ENCODE measurements at regions not wholly inside any gene's neighbourhood (a gene's known extent, or its start where the extent isn't known, plus 50 kb on each side); places are given as distances from the start of the nearest gene placed in this dataset.
"Not testable (repeated sequence)": the region's sequence is repeated elsewhere in the genome, so short reads cannot be mapped to it uniquely, and the experiment has no call there.

- CTCF ChIA-PET: interaction anchor here (0.8 to 2.1 kb wide), 2 partner anchors 67 to 77 kb away, joined by 3 to 11 read pairs; partner anchors contain the start of gene MZT2A
- POLR2A ChIA-PET: no interaction called here
Measured at GRCh38 chr2:131425231-131425941, 50.5 kb upstream of the TUBA3D start.

DNA sequence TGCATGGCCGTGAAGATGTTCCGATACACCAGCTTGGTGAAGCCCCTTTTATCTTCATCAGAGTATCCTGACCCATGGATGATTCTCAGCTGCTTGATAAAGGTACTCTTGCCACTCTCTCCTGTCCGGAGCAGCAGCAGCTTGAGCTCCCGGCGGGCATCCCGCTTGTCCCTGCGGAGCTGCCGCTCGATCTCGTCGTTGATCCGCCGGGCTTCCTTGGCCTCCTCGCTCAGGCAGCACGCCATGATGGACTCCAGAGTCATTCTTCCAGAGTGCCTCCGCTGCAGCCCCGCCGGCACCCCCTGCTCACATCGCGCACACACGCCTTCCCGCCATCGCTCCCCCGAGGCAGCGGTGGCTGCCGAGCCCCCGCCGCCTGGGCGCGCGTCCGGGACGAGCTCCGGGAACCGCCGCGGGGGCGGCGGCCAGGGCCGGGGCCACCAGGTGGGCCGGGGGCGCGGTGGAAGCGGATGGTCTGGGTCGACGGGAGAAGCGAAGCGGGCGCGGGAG lies 51.3 kb upstream of the TUBA3D start:
- POLR2A ChIA-PET, CTCF ChIA-PET: not testable (repeated sequence)

- CTCF ChIA-PET, POLR2A ChIA-PET: not testable (repeated sequence)
Measured at GRCh38 chr2:131420751-131421150, 55.2 kb upstream of the TUBA3D start.

GRCh38 chr2:131419441-131419840 lies 55.5 kb upstream of the RAB6D start:
- POLR2A ChIA-PET: no interaction called here
- CTCF ChIA-PET: no interaction called here

DNA sequence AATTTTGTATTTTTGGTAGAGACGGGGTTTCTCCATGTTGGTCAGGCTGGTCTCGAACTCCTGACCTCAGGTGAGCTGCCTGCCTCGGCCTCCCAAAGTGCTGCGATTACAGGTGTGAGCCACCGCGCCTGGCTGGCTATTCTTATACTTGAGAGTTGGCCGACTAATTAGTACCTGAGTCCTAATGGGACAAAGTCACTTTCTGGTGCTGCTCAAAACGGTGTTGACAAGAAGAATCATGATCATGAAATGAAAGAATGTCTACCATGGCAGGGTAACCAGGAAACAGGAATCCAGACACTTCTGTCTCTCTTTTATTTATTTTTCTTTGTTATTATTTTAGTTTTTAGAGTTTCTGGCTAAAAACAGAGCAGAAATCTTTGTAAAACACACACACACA lies 54.7 kb upstream of the RAB6D start:
- ChIA-PET CTCF (no interaction called here), POLR2A (no interaction called here)

DNA sequence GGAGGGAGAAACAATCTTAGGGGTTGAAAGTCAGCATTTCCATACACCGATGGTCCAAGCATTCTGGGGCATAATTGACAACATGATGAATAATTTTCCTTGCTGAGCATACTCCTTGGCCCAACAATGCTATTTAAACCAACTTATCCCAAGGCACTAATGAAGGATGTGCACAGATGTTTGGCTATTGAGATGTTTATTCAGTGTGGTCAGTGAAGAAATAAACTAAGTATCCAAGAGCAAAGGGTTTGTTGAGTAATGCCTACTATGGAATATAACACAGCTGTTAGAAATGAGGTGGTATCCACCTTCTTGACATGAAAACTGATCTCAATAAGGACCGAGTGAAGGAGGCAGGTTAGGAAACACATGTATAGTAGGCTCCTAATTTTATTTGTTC lies 53.9 kb upstream of the RAB6D start:
- CTCF ChIA-PET: no interaction called here

GRCh38 chr2:131413785-131414184 lies 49.8 kb upstream of the RAB6D start:
- ChIA-PET CTCF (interaction anchor here (0.6 to 2.4 kb wide), 5 partner anchors 9 to 260 kb away, joined by 3 to 13 read pairs (median 5); no protein-coding TSS in a partner anchor), POLR2A (no interaction called here)

More for the DNA sequence above, 53.9 kb upstream of the RAB6D start:
- POLR2A ChIA-PET: no interaction called here

Data from activated CD8-positive, alpha-beta memory T cell treated with anti-CD3 and anti-CD28 coated beads for 36 hours (primary cell).